ENCODE measurements at regions not wholly inside any gene's neighbourhood (a gene's known extent, or its start where the extent isn't known, plus 50 kb on each side); places are given as distances from the start of the nearest gene placed in this dataset.
"Not testable (repeated sequence)": the region's sequence is repeated elsewhere in the genome, so short reads cannot be mapped to it uniquely, and the experiment has no call there.

DNA sequence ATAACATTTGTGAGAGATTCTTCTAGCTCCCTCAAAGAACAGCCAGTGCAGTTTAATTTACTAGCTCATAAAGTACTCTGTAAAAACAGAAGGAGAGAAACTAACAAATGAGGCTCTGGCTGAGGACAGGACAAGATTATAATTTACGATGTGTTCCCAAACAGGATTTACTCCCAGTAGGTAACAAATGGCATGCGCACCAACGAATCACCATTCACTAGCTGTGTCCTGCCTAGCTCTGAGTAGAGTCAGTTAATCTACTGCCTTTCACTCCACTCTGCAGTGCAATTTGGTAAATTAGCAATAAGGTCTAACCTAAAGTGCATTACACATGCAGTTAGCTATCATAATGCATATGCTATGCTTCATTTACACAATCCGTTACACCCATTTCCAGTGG lies 497.4 kb upstream of the CCNG1 start:
- peaks cover under 1% of the 10 kb centered on the region for H3K9me3 Mint-ChIP-seq
- H3K4me1 Mint-ChIP-seq: no peaks in the 10 kb centered on the region
- TF ChIP-seq, protein P1, sequence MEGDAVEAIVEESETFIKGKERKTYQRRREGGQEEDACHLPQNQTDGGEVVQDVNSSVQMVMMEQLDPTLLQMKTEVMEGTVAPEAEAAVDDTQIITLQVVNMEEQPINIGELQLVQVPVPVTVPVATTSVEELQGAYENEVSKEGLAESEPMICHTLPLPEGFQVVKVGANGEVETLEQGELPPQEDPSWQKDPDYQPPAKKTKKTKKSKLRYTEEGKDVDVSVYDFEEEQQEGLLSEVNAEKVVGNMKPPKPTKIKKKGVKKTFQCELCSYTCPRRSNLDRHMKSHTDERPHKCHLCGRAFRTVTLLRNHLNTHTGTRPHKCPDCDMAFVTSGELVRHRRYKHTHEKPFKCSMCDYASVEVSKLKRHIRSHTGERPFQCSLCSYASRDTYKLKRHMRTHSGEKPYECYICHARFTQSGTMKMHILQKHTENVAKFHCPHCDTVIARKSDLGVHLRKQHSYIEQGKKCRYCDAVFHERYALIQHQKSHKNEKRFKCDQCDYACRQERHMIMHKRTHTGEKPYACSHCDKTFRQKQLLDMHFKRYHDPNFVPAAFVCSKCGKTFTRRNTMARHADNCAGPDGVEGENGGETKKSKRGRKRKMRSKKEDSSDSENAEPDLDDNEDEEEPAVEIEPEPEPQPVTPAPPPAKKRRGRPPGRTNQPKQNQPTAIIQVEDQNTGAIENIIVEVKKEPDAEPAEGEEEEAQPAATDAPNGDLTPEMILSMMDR (conservative IDR thresholded peaks at IDR 0.05): no peak
- H3K27me3 Mint-ChIP-seq (ENCODE audit: low read depth): no peaks in the 10 kb centered on the region
- H3K4me3 Mint-ChIP-seq: no peak overlapping the region
- DNase-seq (ENCODE audit: low read depth, low spot score): no peak
- no peak overlapping the region for H3K27ac Mint-ChIP-seq (ENCODE audit: unreplicated experiment)
- no peaks in the 10 kb centered on the region for H3K36me3 Mint-ChIP-seq (ENCODE audit: low read depth)

GRCh38 chr5:162948677-162949076 lies 488.7 kb upstream of the CCNG1 start:
- H3K27me3 Mint-ChIP-seq (ENCODE audit: low read depth): no peaks in the 10 kb centered on the region
- no peaks in the 10 kb centered on the region for H3K4me1 Mint-ChIP-seq
- H3K36me3 Mint-ChIP-seq (ENCODE audit: low read depth): no peaks in the 10 kb centered on the region
- H3K27ac Mint-ChIP-seq (ENCODE audit: unreplicated experiment): no peak overlapping the region
- TF ChIP-seq, protein P1 (conservative IDR thresholded peaks at IDR 0.05): no peak
- peaks cover 2% of the 10 kb centered on the region for H3K9me3 Mint-ChIP-seq
- H3K4me3 Mint-ChIP-seq: no peak overlapping the region
- no peak for DNase-seq (ENCODE audit: low read depth, low spot score)

- H3K4me3 Mint-ChIP-seq: no peak overlapping the region
- no peaks in the 10 kb centered on the region for H3K36me3 Mint-ChIP-seq (ENCODE audit: low read depth)
- no peaks in the 10 kb centered on the region for H3K27me3 Mint-ChIP-seq (ENCODE audit: low read depth)
- no peak for DNase-seq (ENCODE audit: low read depth, low spot score)
- H3K4me1 Mint-ChIP-seq: no peaks in the 10 kb centered on the region
- H3K9me3 Mint-ChIP-seq: no peaks in the 10 kb centered on the region
- TF ChIP-seq, protein P1 (conservative IDR thresholded peaks at IDR 0.05): peak; percentile 12
- no peak overlapping the region for H3K27ac Mint-ChIP-seq (ENCODE audit: unreplicated experiment)
These were observed 480.8 kb upstream of the CCNG1 start for GRCh38 chr5:162956570-162956969.

DNA sequence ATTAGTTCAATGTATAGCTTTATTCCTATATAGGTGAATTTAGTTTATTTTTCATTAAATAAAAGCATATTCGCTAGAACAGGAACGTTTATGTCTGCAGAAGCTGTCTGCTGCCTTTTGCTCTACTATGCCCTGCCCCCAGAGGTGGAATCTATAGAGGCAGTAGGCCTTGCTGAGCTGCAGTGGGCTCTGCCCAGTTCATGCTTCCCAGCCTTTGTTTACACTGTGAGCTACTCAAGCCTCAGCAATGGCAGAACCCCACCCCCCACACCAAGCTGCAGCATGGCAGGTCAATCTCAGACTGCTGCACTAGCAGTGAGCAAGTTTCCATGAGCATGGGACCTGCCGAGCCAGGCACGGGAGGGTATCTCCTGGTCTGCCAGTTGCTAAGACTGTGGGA lies 473.3 kb upstream of the CCNG1 start:
- DNase-seq (ENCODE audit: low read depth, low spot score); H3K27ac Mint-ChIP-seq (ENCODE audit: unreplicated experiment); H3K4me3 Mint-ChIP-seq; H3K4me1 Mint-ChIP-seq; H3K9me3 Mint-ChIP-seq; H3K27me3 Mint-ChIP-seq (ENCODE audit: low read depth); H3K36me3 Mint-ChIP-seq (ENCODE audit: low read depth): not testable (repeated sequence)

GRCh38 chr5:162990063-162990462 lies 447.3 kb upstream of the CCNG1 start:
- no peak for DNase-seq (ENCODE audit: low read depth, low spot score)
- Mint-ChIP-seq H3K27ac (ENCODE audit: unreplicated experiment) (no peak overlapping the region), H3K36me3 (ENCODE audit: low read depth) (no peaks in the 10 kb centered on the region), H3K4me1 (no peaks in the 10 kb centered on the region), H3K9me3 (peaks cover 5% of the 10 kb centered on the region), H3K4me3 (no peak overlapping the region), H3K27me3 (ENCODE audit: low read depth) (no peaks in the 10 kb centered on the region)
- TF ChIP-seq, protein P1 (conservative IDR thresholded peaks at IDR 0.05): no peak

- H3K36me3 Mint-ChIP-seq (ENCODE audit: low read depth): no peaks in the 10 kb centered on the region
- no peak overlapping the region for H3K27ac Mint-ChIP-seq (ENCODE audit: unreplicated experiment)
- no peak for DNase-seq (ENCODE audit: low read depth, low spot score)
- TF ChIP-seq, protein P1 (conservative IDR thresholded peaks at IDR 0.05): no peak
- peaks cover 5% of the 10 kb centered on the region for H3K9me3 Mint-ChIP-seq
- no peaks in the 10 kb centered on the region for H3K4me1 Mint-ChIP-seq
- H3K27me3 Mint-ChIP-seq (ENCODE audit: low read depth): no peaks in the 10 kb centered on the region
- H3K4me3 Mint-ChIP-seq: no peak overlapping the region
These were observed 446.4 kb upstream of the CCNG1 start for GRCh38 chr5:162990856-162991497.
